ENCODE measurements at regions not wholly inside any gene's neighbourhood (a gene's known extent, or its start where the extent isn't known, plus 50 kb on each side); places are given as distances from the start of the nearest gene placed in this dataset.

GRCh38 chr10:131689486-131689885 is 211.3 kb upstream of the PPP2R2D start:
- DNase-seq (ENCODE audit: low read depth, low spot score): no peak

- DNase-seq (ENCODE audit: low read depth, low spot score): no peak
These were observed 210.7 kb upstream of the PPP2R2D start for GRCh38 chr10:131689954-131690757.

GRCh38 chr10:131690805-131691239 is 210.0 kb upstream of the PPP2R2D start:
- no peak for DNase-seq (ENCODE audit: low read depth, low spot score)

- DNase-seq (ENCODE audit: low read depth, low spot score): no peak
These were observed 209.2 kb upstream of the PPP2R2D start for GRCh38 chr10:131691481-131692090.

GRCh38 chr10:131692176-131692575 is 208.6 kb upstream of the PPP2R2D start:
- no peak for DNase-seq (ENCODE audit: low read depth, low spot score)

- no peak for DNase-seq (ENCODE audit: low read depth, low spot score)
These were observed 208.0 kb upstream of the PPP2R2D start for GRCh38 chr10:131692686-131693334.

- DNase-seq (ENCODE audit: low read depth, low spot score): no peak
These were observed 207.0 kb upstream of the PPP2R2D start for GRCh38 chr10:131693766-131694165.

GRCh38 chr10:131694168-131694780 is 206.5 kb upstream of the PPP2R2D start:
- DNase-seq (ENCODE audit: low read depth, low spot score): no peak

- DNase-seq (ENCODE audit: low read depth, low spot score): no peak
These were observed 205.9 kb upstream of the PPP2R2D start for GRCh38 chr10:131694781-131695495.

- DNase-seq (ENCODE audit: low read depth, low spot score): no peak
These were observed 205.2 kb upstream of the PPP2R2D start for GRCh38 chr10:131695496-131696165.

- no peak for DNase-seq (ENCODE audit: low read depth, low spot score)
These were observed 203.2 kb upstream of the PPP2R2D start for GRCh38 chr10:131697476-131698128.

- no peak for DNase-seq (ENCODE audit: low read depth, low spot score)
These were observed 202.6 kb upstream of the PPP2R2D start for GRCh38 chr10:131698232-131698631.

- no peak for DNase-seq (ENCODE audit: low read depth, low spot score)
These were observed 201.8 kb upstream of the PPP2R2D start for GRCh38 chr10:131698986-131699385.

- DNase-seq (ENCODE audit: low read depth, low spot score): no peak
These were observed 200.8 kb upstream of the PPP2R2D start for GRCh38 chr10:131700032-131700431.

- DNase-seq (ENCODE audit: low read depth, low spot score): no peak
These were observed 200.3 kb upstream of the PPP2R2D start for GRCh38 chr10:131700506-131700905.

GRCh38 chr10:131701131-131701947 is 199.5 kb upstream of the PPP2R2D start:
- DNase-seq (ENCODE audit: low read depth, low spot score): no peak

- no peak for DNase-seq (ENCODE audit: low read depth, low spot score)
These were observed 198.1 kb upstream of the PPP2R2D start for GRCh38 chr10:131702531-131703356.

- no peak for DNase-seq (ENCODE audit: low read depth, low spot score)
These were observed 197.3 kb upstream of the PPP2R2D start for GRCh38 chr10:131703541-131703940.

- DNase-seq (ENCODE audit: low read depth, low spot score): no peak
These were observed 196.9 kb upstream of the PPP2R2D start for GRCh38 chr10:131703941-131704340.
